ENCODE measurements at regions not wholly inside any gene's neighbourhood (a gene's known extent, or its start where the extent isn't known, plus 50 kb on each side); places are given as distances from the start of the nearest gene placed in this dataset.

GRCh38 chr4:3360777-3361176 is 68.0 kb downstream of the RGS12 start:
- TF ChIP-seq GLIS3 (CRISPR knock-in tag; IDR thresholded peaks at IDR 0.05), result no peak
- TF ChIP-seq ARNTL (CRISPR knock-in tag; IDR thresholded peaks at IDR 0.05; ENCODE audit: borderline replicate concordance, low read depth), result no peak
- TF ChIP-seq ZFP30 (CRISPR knock-in tag; IDR thresholded peaks at IDR 0.05), result no peak
- TF ChIP-seq CSDC2 (CRISPR knock-in tag; IDR thresholded peaks at IDR 0.05), result no peak
- no peak for TF ChIP-seq OSR1 (CRISPR knock-in tag; IDR thresholded peaks at IDR 0.05)
